Testis (tissue), 2 donors: ENCODE measurements at regions not wholly inside any gene's neighbourhood (a gene's known extent, or its start where the extent isn't known, plus 50 kb on each side); places are given as distances from the start of the nearest gene placed in this dataset.

Experiments used
- CTCF ChIP-seq, 3 experiments: fragments of 450-650 bp in 2 of 3; fragments of 200-600 bp in 1 of 3; sonication (generic) in 1 of 3; IDR thresholded peaks; one replicate each; pipeline ENCODE4 v1.5.1; 2016 to 2019; ENCODE audit warnings: antibody characterized with exemption in 3 of 3, mild to moderate bottlenecking in 2 of 3, moderate library complexity in 1 of 3
- POLR2A ChIP-seq: fragments of 450-650 bp; IDR thresholded peaks from one replicate; pipeline ENCODE4 v1.6.1; 2017; ENCODE audit warnings: antibody characterized with exemption, mild to moderate bottlenecking, moderate library complexity

- no peak for TF ChIP-seq CTCF (IDR thresholded peaks at IDR 0.05)
- TF ChIP-seq POLR2A = no peak
Observed at GRCh38 chr2:57437077-57437476, 609.5 kb upstream of the VRK2 start.
